GM18951 (cell line): ENCODE measurements at regions not wholly inside any gene's neighbourhood (a gene's known extent, or its start where the extent isn't known, plus 50 kb on each side); places are given as distances from the start of the nearest gene placed in this dataset.

ENCODE experiments used
- POLR2A ChIP-seq: IDR thresholded peaks from 4 replicates; pipeline ENCODE4 v1.6.1; 2011; ENCODE audit warnings: mild to moderate bottlenecking; ENCODE audit not compliant: insufficient read length, insufficient read depth; ENCODE audit errors: extremely low read depth
- in situ Hi-C: fragments of 300-500 bp; cut with MboI; formaldehyde crosslinking; loops from one replicate; pipeline ENCODE4 v1.12.0; 2022; ENCODE audit warnings: low sequenced_read_pairs, mixed read lengths, inconsistent platforms; ENCODE audit not compliant: unreplicated experiment

DNA sequence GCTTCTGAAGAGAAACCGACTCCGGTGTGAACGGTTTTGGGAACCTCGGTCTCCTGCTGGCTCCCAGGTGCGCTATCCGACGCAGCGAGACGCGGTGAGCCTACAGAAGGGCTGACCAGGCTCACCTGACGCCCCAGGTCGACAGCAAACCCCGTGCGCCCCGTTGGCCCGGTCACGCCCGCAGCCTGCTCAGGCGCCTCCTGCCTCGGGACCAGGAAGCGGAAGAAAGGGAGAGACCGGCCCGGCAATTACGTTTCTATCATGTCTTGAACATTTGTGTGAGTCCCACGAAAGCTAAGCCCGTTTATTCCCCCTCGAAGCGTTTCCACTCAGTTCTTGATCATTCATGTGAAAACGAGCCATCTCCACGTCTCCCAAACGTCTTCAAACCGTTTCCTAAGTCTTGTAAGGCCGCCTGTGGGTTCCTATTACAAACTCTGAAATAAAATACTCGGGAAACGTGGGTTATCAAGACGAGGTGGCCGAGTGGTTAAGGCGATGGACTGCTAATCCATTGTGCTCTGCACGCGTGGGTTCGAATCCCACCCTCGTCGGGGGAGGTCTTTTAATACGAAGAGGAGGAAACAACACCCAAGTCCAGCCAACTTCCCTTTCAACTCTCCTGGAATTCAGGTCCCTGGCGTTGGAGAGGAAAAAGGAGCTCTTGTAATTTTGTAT is 150.5 kb upstream of the PRSS16 start:
- TF ChIP-seq POLR2A = peak; percentile 38
- in situ Hi-C loops = no loop called here

DNA sequence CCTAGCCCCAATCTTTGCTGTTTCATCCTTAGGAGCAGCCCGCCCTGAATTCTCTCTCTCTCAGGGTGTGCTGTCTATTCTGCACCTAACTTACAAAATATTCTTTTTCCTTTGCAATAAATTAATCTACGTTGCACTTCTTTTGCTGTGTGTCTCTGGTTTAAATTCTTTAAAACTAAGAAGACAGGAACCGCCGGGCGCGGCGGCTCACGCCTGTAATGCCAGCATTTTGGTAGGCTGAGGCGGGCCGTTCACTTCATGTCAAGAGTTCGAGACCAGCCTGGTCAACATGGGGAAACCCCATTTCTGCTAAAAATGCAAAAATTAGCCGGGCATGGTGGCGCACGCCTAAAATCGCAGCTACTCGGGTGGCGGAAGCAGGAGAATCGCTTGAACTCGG is 148.5 kb upstream of the PRSS16 start:
- in situ Hi-C loops = no loop called here

GRCh38 chr6:27100921-27101320 is 146.6 kb upstream of the PRSS16 start:
- no peak for TF ChIP-seq POLR2A
- in situ Hi-C loops = no loop called here

More for the DNA sequence above, 148.5 kb upstream of the PRSS16 start:
- TF ChIP-seq POLR2A = no peak

GRCh38 chr6:27101824-27102223 is 145.7 kb upstream of the PRSS16 start:
- no peak for TF ChIP-seq POLR2A
- in situ Hi-C loops = no loop called here

- TF ChIP-seq POLR2A = no peak
- in situ Hi-C loops = no loop called here
These were observed 141.1 kb upstream of the PRSS16 start for GRCh38 chr6:27106382-27106781.

DNA sequence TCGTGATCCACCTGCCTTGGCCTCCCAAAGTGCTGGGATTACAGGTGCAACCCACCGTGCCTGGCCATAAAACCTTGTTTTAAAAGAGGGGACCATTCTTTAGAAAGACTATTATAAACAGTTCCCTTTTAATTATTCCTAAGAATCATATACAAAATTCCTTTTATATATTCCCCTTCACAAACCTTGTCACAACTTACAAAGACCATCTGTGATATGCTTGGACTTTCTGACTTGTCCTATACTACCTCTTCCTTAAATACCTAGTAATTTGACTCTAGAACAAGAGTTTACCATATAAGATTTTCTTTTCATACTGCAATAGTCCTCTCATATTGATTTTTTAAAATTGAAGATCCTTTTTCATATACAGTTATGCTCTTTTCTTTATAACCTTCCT is 135.8 kb upstream of the PRSS16 start:
- in situ Hi-C loops = no loop called here
- TF ChIP-seq POLR2A = no peak

- no peak for TF ChIP-seq POLR2A
- in situ Hi-C loops = no loop called here
These were observed 134.5 kb upstream of the PRSS16 start for GRCh38 chr6:27112974-27113373.

- TF ChIP-seq POLR2A = no peak
- in situ Hi-C loops = no loop called here
These were observed 128.2 kb upstream of the PRSS16 start for GRCh38 chr6:27119329-27119728.

DNA sequence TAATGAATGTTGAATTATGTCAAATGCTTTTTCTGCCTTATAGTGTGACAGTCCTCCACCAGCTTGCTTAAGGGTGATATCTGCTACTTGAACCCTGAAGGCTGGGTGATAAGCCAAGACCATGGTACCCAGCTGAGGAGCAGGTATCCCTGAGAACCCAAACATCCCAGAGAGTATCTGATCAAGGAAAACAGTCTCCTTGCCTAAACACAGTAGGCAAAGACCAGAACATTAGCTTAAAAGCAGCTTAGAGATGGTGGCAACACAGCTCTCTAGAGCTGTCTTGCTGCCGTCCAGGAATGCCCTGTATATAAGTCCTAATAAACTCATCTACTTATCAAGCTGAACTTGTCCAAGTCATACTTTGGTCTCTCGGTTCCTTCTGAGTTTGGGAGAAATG is 127.7 kb upstream of the PRSS16 start:
- no peak for TF ChIP-seq POLR2A
- in situ Hi-C loops = no loop called here

DNA sequence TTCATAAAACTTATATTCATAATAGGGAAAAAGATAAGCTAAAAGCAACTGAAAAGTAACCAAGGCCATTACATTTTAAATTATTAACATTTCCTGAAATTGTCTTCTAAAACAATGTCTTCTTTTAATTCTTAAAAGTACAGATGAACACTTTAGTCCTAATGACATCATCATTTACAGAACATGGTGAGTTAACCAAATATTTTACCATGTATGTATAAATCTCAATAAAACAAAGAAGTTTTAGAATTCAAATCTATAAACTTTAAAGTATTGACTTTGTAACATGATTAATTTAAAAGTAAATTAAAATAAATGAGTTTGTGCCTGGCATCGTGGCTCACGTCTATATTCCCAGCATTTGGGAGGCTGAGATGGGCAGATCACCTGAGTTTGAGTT is 125.9 kb upstream of the PRSS16 start:
- in situ Hi-C loops = no loop called here
- no peak for TF ChIP-seq POLR2A

DNA sequence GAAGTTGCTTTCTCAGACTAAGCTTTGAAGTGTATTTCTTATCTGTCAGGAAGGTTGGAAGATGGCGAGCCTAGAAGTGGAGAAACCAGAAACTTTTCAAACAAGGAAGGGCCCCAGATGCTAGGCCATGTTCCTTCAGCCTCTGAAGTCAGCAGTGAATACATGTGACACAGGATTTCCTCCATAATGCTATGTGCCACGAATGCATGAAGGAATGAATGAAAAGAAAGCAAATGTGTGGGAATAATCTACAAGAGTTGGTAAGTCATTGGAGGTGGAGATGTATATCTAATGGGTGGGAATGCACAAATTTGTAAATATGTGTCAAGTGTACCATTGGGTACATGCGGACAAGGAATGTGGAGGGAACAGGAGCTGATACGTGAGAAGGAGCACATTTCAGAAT is 123.2 kb upstream of the PRSS16 start:
- in situ Hi-C loops = no loop called here
- TF ChIP-seq POLR2A = no peak

DNA sequence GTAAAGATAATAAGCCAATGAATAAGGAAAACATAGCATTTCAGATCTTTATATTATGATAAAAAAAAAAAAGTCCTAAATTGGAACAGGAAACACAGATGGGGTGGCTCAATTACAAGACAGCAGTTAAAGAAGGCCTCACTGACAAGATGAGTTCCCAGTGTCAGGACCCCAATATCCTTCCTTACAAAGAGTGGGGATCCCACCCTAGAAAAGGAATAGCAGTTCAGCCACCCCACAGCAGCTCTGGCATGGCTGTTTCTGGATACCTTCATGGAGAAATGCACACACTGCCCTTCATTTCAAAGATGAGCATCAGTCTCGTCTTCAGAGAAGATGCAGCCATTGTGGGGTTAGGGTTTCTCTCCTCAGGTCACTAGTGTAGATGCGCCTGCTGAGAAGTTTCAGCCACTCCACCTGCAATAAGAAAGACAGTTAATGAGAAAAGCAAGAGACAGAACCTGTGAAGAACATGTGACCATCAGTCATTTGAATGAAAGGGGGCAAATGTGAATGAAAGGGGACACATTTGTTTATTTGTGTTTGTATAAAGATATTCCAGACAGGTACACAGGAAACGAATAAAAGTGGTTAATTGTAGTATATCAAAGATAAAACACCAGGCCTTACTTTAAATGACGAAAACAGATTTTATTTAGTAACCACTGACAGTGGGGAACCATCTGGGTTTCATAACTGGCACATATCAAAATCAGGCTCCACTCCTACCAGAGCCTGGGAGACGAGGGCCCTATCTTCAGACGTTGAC is 121.3 kb upstream of the PRSS16 start:
- in situ Hi-C loops = loop anchor here (25.0 kb wide), 1 partner anchor 1089 kb away; a partner anchor contains a TSS
- TF ChIP-seq POLR2A = no peak

DNA sequence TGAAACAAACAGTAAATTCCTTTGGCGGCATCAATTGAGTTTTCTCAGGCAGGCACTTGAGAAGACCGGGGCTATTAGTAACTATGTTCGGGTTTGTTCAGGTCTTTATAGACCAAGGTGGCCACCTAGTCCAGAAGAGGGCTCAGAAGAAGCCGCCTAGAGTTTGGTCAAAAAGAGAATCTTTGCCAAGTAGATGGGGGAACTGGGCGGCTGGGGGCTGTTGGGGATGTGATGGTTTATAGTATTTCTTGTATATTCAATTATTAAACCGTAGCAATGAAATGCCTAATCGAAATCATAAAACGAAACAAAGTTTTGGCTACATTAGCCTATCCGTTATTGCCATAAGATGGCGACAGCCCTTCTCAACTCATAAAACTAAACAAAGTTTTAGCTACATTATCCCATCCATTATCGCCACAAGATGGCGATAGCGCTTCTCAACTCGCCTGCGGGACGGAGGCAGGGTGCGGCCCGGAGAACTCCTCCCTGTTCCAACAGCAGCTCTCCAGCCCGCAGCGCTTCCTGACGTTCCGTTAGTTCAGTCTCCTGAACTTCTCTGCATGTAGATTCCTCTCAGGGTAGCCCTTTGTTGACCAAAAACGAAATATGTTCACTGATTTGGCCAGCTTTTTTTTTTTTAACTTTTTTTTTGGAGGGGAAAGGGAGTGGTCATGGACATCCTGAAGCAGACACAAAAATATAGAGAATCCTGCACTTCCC is 120.5 kb upstream of the PRSS16 start:
- peak; percentile 41 for TF ChIP-seq POLR2A
- in situ Hi-C loops = loop anchor here (25.0 kb wide), 1 partner anchor 1090 kb away; a partner anchor contains a TSS

DNA sequence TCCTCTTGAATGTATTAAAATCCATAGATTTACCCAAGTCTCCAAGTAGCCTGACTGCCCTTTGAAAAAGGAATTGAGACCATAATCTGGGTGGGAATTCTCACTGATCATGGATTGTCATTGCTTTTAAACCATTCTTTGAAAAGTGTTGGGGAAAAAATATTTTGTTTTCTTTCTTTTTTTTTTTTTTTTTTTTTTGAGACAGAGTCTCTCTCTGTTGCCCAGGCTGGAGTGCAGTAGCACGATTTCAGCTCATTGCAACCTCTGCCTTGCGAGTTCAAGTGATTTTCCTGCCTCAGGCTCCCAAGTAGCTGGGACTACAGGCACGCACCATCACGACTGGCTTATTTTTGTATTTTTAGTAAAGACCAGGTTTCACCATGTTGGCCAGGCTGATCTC is 119.6 kb upstream of the PRSS16 start:
- in situ Hi-C loops = loop anchor here (25.0 kb wide), 1 partner anchor 1091 kb away; a partner anchor contains a TSS
